ENCODE measurements at regions not wholly inside any gene's neighbourhood (a gene's known extent, or its start where the extent isn't known, plus 50 kb on each side); places are given as distances from the start of the nearest gene placed in this dataset.

DNA sequence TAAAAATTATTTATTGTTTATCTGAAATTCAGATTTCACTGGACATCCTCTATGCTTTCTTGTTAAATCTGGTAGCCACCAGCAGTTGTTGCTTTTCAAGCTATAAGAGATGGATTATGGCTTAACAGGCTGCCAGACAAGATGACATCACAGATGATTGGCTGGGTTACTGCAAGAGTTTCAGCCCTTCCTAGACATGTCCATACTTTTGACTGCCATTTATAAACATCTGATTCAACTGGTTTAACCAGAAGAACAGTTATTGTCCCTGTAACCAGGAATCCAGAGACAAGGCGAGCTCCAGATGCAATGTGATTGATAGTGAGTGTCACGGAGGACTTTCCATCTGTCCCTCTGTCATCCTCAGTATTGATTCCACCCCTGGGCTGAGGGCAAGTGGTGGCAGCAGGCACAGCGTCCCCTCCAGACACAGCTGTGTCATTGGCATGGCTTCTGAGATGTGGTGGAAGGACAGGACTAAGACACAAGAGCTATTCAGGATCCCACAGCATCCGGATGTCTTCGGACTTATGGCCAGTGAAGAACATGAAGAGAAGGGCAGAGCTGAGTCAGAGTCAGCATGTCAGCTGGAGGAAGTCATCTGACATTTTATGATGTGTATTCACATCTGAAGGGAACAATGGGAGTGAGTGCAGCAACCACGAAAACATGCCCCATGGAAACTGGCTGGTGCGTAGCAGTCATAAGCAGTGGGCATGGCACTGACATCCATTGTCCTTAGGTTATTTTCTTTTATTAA lies 284.5 kb upstream of the CDYL start:
- H4K20me1 ChIP-seq (replicated peaks; ENCODE audit: control insufficient read depth, extremely low read depth, insufficient read depth, low read length) = no peaks in the 10 kb centered on the region
- no peaks in the 10 kb centered on the region for H3K9me1 ChIP-seq (replicated peaks; ENCODE audit: control insufficient read depth, extremely low read depth, insufficient read depth, low read length)
- FAIRE-seq = no peak
- ChIA-PET CTCF (interaction anchor here (0.6 to 1.7 kb wide), 4 partner anchors 9 to 404 kb away, joined by 3 read pairs; no protein-coding TSS in a partner anchor), POLR2A (no interaction called here)
- BruUV-seq (replicated peaks) = TSS peak; percentile 22
- no peak overlapping the region for H3K9ac ChIP-seq (replicated peaks; ENCODE audit: extremely low read depth, insufficient read depth, low read length)
- no peaks in the 10 kb centered on the region for H3K79me2 ChIP-seq (ENCODE audit: control insufficient read depth, insufficient read depth, low read length)
- intact Hi-C loops (cut with micrococcal nuclease) = no loop called here
- H3K4me3 ChIP-seq (replicated peaks in 1 of 3; ENCODE audit: insufficient read depth in 1 of 3, low read depth in 1 of 3, low read length in 3 of 3) = no peak overlapping the region
- no peaks in the 10 kb centered on the region for H3K9me3 ChIP-seq (replicated peaks; ENCODE audit: control insufficient read depth, insufficient read depth, low read length)
- no peak overlapping the region for H2AFZ ChIP-seq (ENCODE audit: low read depth, low read length)
- no peak overlapping the region for H3K4me2 ChIP-seq (ENCODE audit: insufficient read depth, low read length)
- dilution Hi-C loops (cut with MboI; ENCODE audit: extremely low pct_ligation_motif_present, low sequenced_read_pairs) = no loop called here
- H3K4me1 ChIP-seq (ENCODE audit: control insufficient read depth, extremely low read depth, insufficient read depth, low read length) = no peaks in the 10 kb centered on the region
- H3K36me3 ChIP-seq (ENCODE audit: control insufficient read depth in 2 of 2, extremely low read depth in 1 of 2, insufficient read depth in 2 of 2, low read length in 2 of 2) = no peaks in the 10 kb centered on the region
- no peaks in the 10 kb centered on the region for H3K27me3 ChIP-seq (ENCODE audit: control insufficient read depth in 2 of 2, insufficient read depth in 2 of 2, low read length in 2 of 2)
- H3K27ac ChIP-seq (ENCODE audit: insufficient read depth, low read depth, low read length) = no peak overlapping the region
- DNase-seq (ENCODE audit: low read depth, low spot score) = peak; percentile 55
- TF ChIP-seq EZH2 (IDR thresholded peaks at IDR 0.05; ENCODE audit: borderline replicate concordance, low read depth, low read length, severe bottlenecking) = no peak
- TF ChIP-seq FOS (IDR thresholded peaks at IDR 0.05; ENCODE audit: borderline replicate concordance, insufficient read depth, low read length) = peak; percentile 23
- no peak for TF ChIP-seq MAX (IDR thresholded peaks at IDR 0.05; ENCODE audit: insufficient read depth, insufficient read length)
- TF ChIP-seq JUN (IDR thresholded peaks at IDR 0.05; ENCODE audit: borderline replicate concordance, insufficient read depth, insufficient read length, low read depth) = peak; percentile 49
- no peak for TF ChIP-seq GATA2 (IDR thresholded peaks at IDR 0.05; ENCODE audit: insufficient read depth, insufficient read length, low read depth, low read length)
- TF ChIP-seq POLR2A (IDR thresholded peaks at IDR 0.05; ENCODE audit: low read depth, low read length) = no peak

DNA sequence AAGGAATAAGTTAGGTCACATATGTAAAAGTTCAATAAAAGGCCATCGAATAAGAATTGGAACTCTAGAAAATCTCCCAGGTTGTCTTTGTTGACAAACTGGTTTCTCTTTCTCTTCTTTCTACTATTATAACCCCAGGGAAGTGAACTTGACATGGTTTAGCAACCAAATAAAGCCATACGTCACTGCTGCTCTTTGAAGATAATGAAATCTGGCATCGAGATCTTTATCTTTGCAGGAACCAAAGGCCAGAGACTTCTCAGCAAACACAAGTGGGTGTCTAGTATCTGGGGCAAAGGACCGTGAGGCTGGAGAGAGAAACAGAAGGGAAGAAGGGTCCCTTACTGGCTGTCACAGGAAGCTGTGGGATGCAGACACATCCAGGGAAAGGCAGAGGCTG lies 286.7 kb upstream of the CDYL start:
- CTCF ChIA-PET = no interaction called here
- H3K4me1 ChIP-seq (ENCODE audit: control insufficient read depth, extremely low read depth, insufficient read depth, low read length) = no peaks in the 10 kb centered on the region
- H3K27me3 ChIP-seq (ENCODE audit: control insufficient read depth in 2 of 2, insufficient read depth in 2 of 2, low read length in 2 of 2) = no peaks in the 10 kb centered on the region
- H3K9ac ChIP-seq (replicated peaks; ENCODE audit: extremely low read depth, insufficient read depth, low read length) = no peak overlapping the region
- BruUV-seq (replicated peaks) = no TSS peak
- no peak for FAIRE-seq
- dilution Hi-C loops (cut with MboI; ENCODE audit: extremely low pct_ligation_motif_present, low sequenced_read_pairs) = no loop called here
- H3K9me1 ChIP-seq (replicated peaks; ENCODE audit: control insufficient read depth, extremely low read depth, insufficient read depth, low read length) = no peaks in the 10 kb centered on the region
- H3K4me2 ChIP-seq (ENCODE audit: insufficient read depth, low read length) = no peak overlapping the region
- intact Hi-C loops (cut with micrococcal nuclease) = no loop called here
- DNase-seq (ENCODE audit: low read depth, low spot score) = no peak
- no peaks in the 10 kb centered on the region for H3K79me2 ChIP-seq (ENCODE audit: control insufficient read depth, insufficient read depth, low read length)
- no peak for TF ChIP-seq FOS (IDR thresholded peaks at IDR 0.05; ENCODE audit: borderline replicate concordance, insufficient read depth, low read length)
- TF ChIP-seq GATA2 (IDR thresholded peaks at IDR 0.05; ENCODE audit: insufficient read depth, insufficient read length, low read depth, low read length) = no peak
- no peak for TF ChIP-seq CTCF (IDR thresholded peaks at IDR 0.05; ENCODE audit: extremely low read depth in 1 of 2, insufficient read depth in 1 of 2, low read depth in 1 of 2, low read length in 2 of 2)
- no peaks in the 10 kb centered on the region for H3K9me3 ChIP-seq (replicated peaks; ENCODE audit: control insufficient read depth, insufficient read depth, low read length)
- no peak overlapping the region for H2AFZ ChIP-seq (ENCODE audit: low read depth, low read length)
- no peak overlapping the region for H3K27ac ChIP-seq (ENCODE audit: insufficient read depth, low read depth, low read length)
- no peak overlapping the region for H3K4me3 ChIP-seq (replicated peaks in 1 of 3; ENCODE audit: insufficient read depth in 1 of 3, low read depth in 1 of 3, low read length in 3 of 3)
- H3K36me3 ChIP-seq (ENCODE audit: control insufficient read depth in 2 of 2, extremely low read depth in 1 of 2, insufficient read depth in 2 of 2, low read length in 2 of 2) = no peaks in the 10 kb centered on the region
- no peaks in the 10 kb centered on the region for H4K20me1 ChIP-seq (replicated peaks; ENCODE audit: control insufficient read depth, extremely low read depth, insufficient read depth, low read length)
- POLR2A ChIA-PET = no interaction called here
